ENCODE measurements at regions not wholly inside any gene's neighbourhood (a gene's known extent, or its start where the extent isn't known, plus 50 kb on each side); places are given as distances from the start of the nearest gene placed in this dataset.

DNA sequence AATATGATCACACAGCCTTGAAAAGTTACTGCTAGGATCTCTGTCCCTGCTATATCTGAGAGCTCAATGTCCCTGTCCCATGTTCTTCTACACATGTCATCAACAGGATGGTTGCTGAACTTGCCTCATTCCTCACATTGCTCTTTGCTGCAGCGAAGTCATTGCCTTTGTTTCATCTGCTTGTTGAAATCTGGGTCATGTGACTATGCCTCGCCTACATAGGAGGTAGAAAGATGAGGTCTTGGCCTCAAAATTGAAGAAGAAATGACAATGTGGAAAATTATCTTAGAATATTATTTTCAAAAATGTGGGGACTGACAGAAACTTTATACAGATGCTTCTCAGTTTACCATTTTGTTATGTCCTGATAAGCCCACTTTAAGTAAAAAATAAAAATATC, 494.2 kb downstream of the SOX5 start:
- H3K27ac ChIP-seq (ENCODE audit: insufficient read length, low read depth, low read length), result no peak overlapping the region
- H3K23me2 ChIP-seq (ENCODE audit: insufficient read length, low read depth, low read length, poor library complexity, severe bottlenecking), result no peaks in the 10 kb centered on the region
- H3K27me3 Mint-ChIP-seq (ENCODE audit: low read depth), result no peaks in the 10 kb centered on the region
- no peak overlapping the region for H2BK20ac ChIP-seq (ENCODE audit: low read depth, low read length, poor library complexity, severe bottlenecking)
- DNase-seq, result no peak
- no peaks in the 10 kb centered on the region for H3K4me1 ChIP-seq (ENCODE audit: insufficient read depth, low read length)
- H3K9ac ChIP-seq (ENCODE audit: extremely low read depth, insufficient read length, low read length), result no peak overlapping the region
- no peak overlapping the region for H3K27ac Mint-ChIP-seq
- H4K20me1 ChIP-seq (ENCODE audit: control insufficient read depth, insufficient read depth, insufficient read length), result no peaks in the 10 kb centered on the region
- no peak overlapping the region for H3K4me3 Mint-ChIP-seq
- no peak overlapping the region for H4K91ac ChIP-seq (ENCODE audit: insufficient read length, low read depth, low read length)
- H3K79me1 ChIP-seq (ENCODE audit: insufficient read depth, low read depth, low read length, poor library complexity, severe bottlenecking), result no peaks in the 10 kb centered on the region
- no CpG with 5 or more reads among the region's 2 CpGs for WGBS (ENCODE audit: extremely low coverage, insufficient read length, low lambda C conversion rate)
- no peak overlapping the region for H2BK15ac ChIP-seq (ENCODE audit: low read depth, low read length)
- no peak overlapping the region for H4K5ac ChIP-seq (ENCODE audit: insufficient read length, low read depth, low read length)
- no peak overlapping the region for H3K23ac ChIP-seq (ENCODE audit: insufficient read length, low read depth, low read length)
- TF ChIP-seq, protein P1, sequence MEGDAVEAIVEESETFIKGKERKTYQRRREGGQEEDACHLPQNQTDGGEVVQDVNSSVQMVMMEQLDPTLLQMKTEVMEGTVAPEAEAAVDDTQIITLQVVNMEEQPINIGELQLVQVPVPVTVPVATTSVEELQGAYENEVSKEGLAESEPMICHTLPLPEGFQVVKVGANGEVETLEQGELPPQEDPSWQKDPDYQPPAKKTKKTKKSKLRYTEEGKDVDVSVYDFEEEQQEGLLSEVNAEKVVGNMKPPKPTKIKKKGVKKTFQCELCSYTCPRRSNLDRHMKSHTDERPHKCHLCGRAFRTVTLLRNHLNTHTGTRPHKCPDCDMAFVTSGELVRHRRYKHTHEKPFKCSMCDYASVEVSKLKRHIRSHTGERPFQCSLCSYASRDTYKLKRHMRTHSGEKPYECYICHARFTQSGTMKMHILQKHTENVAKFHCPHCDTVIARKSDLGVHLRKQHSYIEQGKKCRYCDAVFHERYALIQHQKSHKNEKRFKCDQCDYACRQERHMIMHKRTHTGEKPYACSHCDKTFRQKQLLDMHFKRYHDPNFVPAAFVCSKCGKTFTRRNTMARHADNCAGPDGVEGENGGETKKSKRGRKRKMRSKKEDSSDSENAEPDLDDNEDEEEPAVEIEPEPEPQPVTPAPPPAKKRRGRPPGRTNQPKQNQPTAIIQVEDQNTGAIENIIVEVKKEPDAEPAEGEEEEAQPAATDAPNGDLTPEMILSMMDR (conservative IDR thresholded peaks at IDR 0.05), result no peak
- no peak overlapping the region for H2BK12ac ChIP-seq (ENCODE audit: insufficient read length, low read depth, low read length)
- no peaks in the 10 kb centered on the region for H3K4me1 Mint-ChIP-seq
- no peak overlapping the region for H3K14ac ChIP-seq (ENCODE audit: insufficient read depth, low read length)
- no peak overlapping the region for H3K4me2 ChIP-seq (ENCODE audit: insufficient read depth, insufficient read length, low read length)
- no peaks in the 10 kb centered on the region for H3K27me3 ChIP-seq (ENCODE audit: insufficient read depth, low read length)
- H3T11ph ChIP-seq (ENCODE audit: low read length), result no peak overlapping the region
- no peak overlapping the region for H3K18ac ChIP-seq (ENCODE audit: insufficient read length, low read depth, low read length)
- H3K9me3 ChIP-seq (ENCODE audit: control insufficient read depth, low read depth, low read length), result no peaks in the 10 kb centered on the region
- H2BK5ac ChIP-seq (ENCODE audit: insufficient read length, low read length), result no peak overlapping the region
- no peaks in the 10 kb centered on the region for H3K79me2 ChIP-seq (ENCODE audit: insufficient read depth, low read length)
- no peaks in the 10 kb centered on the region for H3K9me3 Mint-ChIP-seq
- no peak overlapping the region for H2AK5ac ChIP-seq (ENCODE audit: insufficient read length, low read length)
- H3K36me3 Mint-ChIP-seq (ENCODE audit: insufficient read depth in 1 of 3, low read depth in 3 of 3), result no peaks in the 10 kb centered on the region
- no peak overlapping the region for H2AFZ ChIP-seq (ENCODE audit: low read length)
- H3K56ac ChIP-seq (ENCODE audit: insufficient read length, low read depth, low read length), result no peak overlapping the region
- no peak overlapping the region for H2BK120ac ChIP-seq (ENCODE audit: low read depth, low read length, poor library complexity, severe bottlenecking)
- H4K8ac ChIP-seq (replicated peaks; ENCODE audit: insufficient read length, low read depth, low read length), result no peak overlapping the region
- no peak overlapping the region for H3K4ac ChIP-seq (ENCODE audit: low read depth, low read length)
